H1 (cell line): ENCODE measurements at regions not wholly inside any gene's neighbourhood (a gene's known extent, or its start where the extent isn't known, plus 50 kb on each side); places are given as distances from the start of the nearest gene placed in this dataset.

Source experiments
- CTCF ChIA-PET: fragments of 300-600 bp; sonication (Branson Sonifier 250); formaldehyde crosslinking; loops from one replicate; lab custom pipeline; 2021; ENCODE audit not compliant: partially characterized antibody; lab: Charles Lee
- POLR2A ChIA-PET: fragments of 300-600 bp; sonication (Branson Sonifier 250); formaldehyde crosslinking; loops from one replicate; lab custom pipeline; 2021; ENCODE audit warnings: inconsistent platforms; ENCODE audit not compliant: partially characterized antibody; lab: Charles Lee
- DNase-seq, 2 experiments: peaks; one replicate each; pipeline versions ENCODE4 v3.0.0 to v3.0.0-alpha.2; 2010 to 2022; ENCODE audit warnings: low spot score in 2 of 2, low read depth in 1 of 2, mixed read lengths in 1 of 2
- FAIRE-seq: peaks from 2 replicates; lab custom pipeline; 2011; peaks lifted over from hg19 to GRCh38; lab: Jason Lieb, UNC
- H2AFZ ChIP-seq: 2 replicates; pipeline ENCODE4 v1.8.1; 2012; ENCODE audit warnings: low read length, inconsistent platforms
- H2AK5ac ChIP-seq: 2 replicates; pipeline ENCODE4 v1.6.1; 2013; ENCODE audit warnings: low read depth, low read length
- H2BK120ac ChIP-seq: replicated peaks from 2 replicates; pipeline ENCODE3; 2013; ENCODE audit warnings: low read depth, low read length, inconsistent platforms
- H2BK12ac ChIP-seq: 2 replicates; pipeline ENCODE4 v1.6.1; 2013; ENCODE audit warnings: low read depth, low read length
- H2BK15ac ChIP-seq: 2 replicates; pipeline ENCODE4 v1.6.1; 2013; ENCODE audit warnings: low read length
- H2BK20ac ChIP-seq: 2 replicates; pipeline ENCODE4 v1.6.1; 2013; ENCODE audit warnings: low read length
- H2BK5ac ChIP-seq: 2 replicates; pipeline ENCODE4 v1.6.1; 2013; ENCODE audit warnings: low read depth, low read length
- H3K14ac ChIP-seq: 2 replicates; pipeline ENCODE4 v1.6.1; 2013; ENCODE audit warnings: inconsistent platforms; ENCODE audit not compliant: insufficient read length
- H3K18ac ChIP-seq: 2 replicates; pipeline ENCODE4 v1.6.1; 2013; ENCODE audit warnings: low read length; ENCODE audit errors: extremely low read depth
- H3K23ac ChIP-seq: 2 replicates; pipeline ENCODE4 v1.6.1; 2013; ENCODE audit warnings: inconsistent platforms; ENCODE audit not compliant: insufficient read length
- H3K23me2 ChIP-seq: 2 replicates; pipeline ENCODE4 v1.6.1; 2013; ENCODE audit warnings: low read depth, low read length
- H3K27ac ChIP-seq: 2 replicates; pipeline ENCODE4 v1.6.1; 2011; ENCODE audit warnings: low read depth, low read length, inconsistent platforms
- H3K27me3 ChIP-seq, 4 experiments: replicated peaks in 1 of 4; 1 replicate in 1 of 4; 2 replicates in 3 of 4; pipeline versions ENCODE4 v1.6.1 to v1.8.1; 2011 to 2013; ENCODE audit warnings: low read length in 3 of 4, mild to moderate bottlenecking in 3 of 4, inconsistent platforms in 2 of 4, mixed read lengths in 2 of 4, moderate library complexity in 1 of 4; ENCODE audit not compliant: control insufficient read depth in 3 of 4, insufficient read depth in 3 of 4; ENCODE audit errors: extremely low read depth in 1 of 4
- H3K36me3 ChIP-seq, 4 experiments: 2 replicates each; pipeline versions ENCODE4 v1.6.1 to v1.8.1; 2011 to 2013; ENCODE audit warnings: mild to moderate bottlenecking in 4 of 4, low read length in 3 of 4, moderate library complexity in 2 of 4, control low read depth in 1 of 4, inconsistent platforms in 1 of 4; ENCODE audit not compliant: insufficient read depth in 4 of 4, control insufficient read depth in 2 of 4
- H3K4ac ChIP-seq: replicated peaks from 2 replicates; pipeline ENCODE3; 2013; ENCODE audit warnings: low read length, low read depth, mixed read lengths, inconsistent platforms; ENCODE audit not compliant: insufficient read length
- H3K4me1 ChIP-seq, 4 experiments: replicated peaks in 1 of 4; 1 replicate in 1 of 4; 2 replicates in 3 of 4; pipeline versions ENCODE4 v1.6.1 to v1.8.1; 2011 to 2013; ENCODE audit warnings: low read length in 3 of 4, inconsistent platforms in 2 of 4, mixed read lengths in 1 of 4; ENCODE audit not compliant: insufficient read depth in 4 of 4, control insufficient read depth in 3 of 4
- H3K4me2 ChIP-seq, 2 experiments: 2 replicates each; pipeline versions ENCODE4 v1.6.1 to v1.8.1; 2011 to 2013; ENCODE audit warnings: low read depth in 2 of 2, low read length in 2 of 2, control low read depth in 1 of 2, inconsistent platforms in 1 of 2, mild to moderate bottlenecking in 1 of 2; ENCODE audit not compliant: insufficient read depth in 1 of 2
- H3K4me3 ChIP-seq, 4 experiments: fragments of 200-600, 300-600 bp in 1 of 4; sonication (generic), shearing (Covaris generic), sonication (Bioruptor Twin) in 1 of 4; 2 replicates each; pipeline versions ENCODE4 v1.5.1 to v1.8.1; 2011 to 2016; ENCODE audit warnings: low read length in 4 of 4, low read depth in 3 of 4, control low read depth in 2 of 4, inconsistent platforms in 2 of 4, mild to moderate bottlenecking in 2 of 4, mixed read lengths in 1 of 4, moderate library complexity in 1 of 4; ENCODE audit not compliant: insufficient read depth in 2 of 4; ENCODE audit errors: extremely low read depth in 1 of 4
- H3K56ac ChIP-seq: replicated peaks from 2 replicates; pipeline ENCODE3; 2013; ENCODE audit warnings: low read depth, mild to moderate bottlenecking, mixed read lengths, low read length, inconsistent platforms; ENCODE audit not compliant: insufficient read length
- H3K79me1 ChIP-seq: 2 replicates; pipeline ENCODE4 v1.6.1; 2013; ENCODE audit warnings: low read depth, low read length, control low read depth
- H3K79me2 ChIP-seq, 2 experiments: 2 replicates each; pipeline versions ENCODE4 v1.6.1 to v1.8.1; 2012 to 2013; ENCODE audit warnings: low read length in 2 of 2, mild to moderate bottlenecking in 2 of 2, inconsistent platforms in 1 of 2; ENCODE audit not compliant: insufficient read depth in 2 of 2, control insufficient read depth in 1 of 2
- H3K9ac ChIP-seq, 4 experiments: replicated peaks in 1 of 4; 1 replicate in 1 of 4; 2 replicates in 3 of 4; pipeline versions ENCODE4 v1.6.1 to v1.8.1; 2011 to 2013; ENCODE audit warnings: low read depth in 3 of 4, low read length in 3 of 4, control low read depth in 2 of 4, mild to moderate bottlenecking in 2 of 4, moderate library complexity in 2 of 4, inconsistent platforms in 1 of 4; ENCODE audit errors: extremely low read depth in 1 of 4
- H3K9me3 ChIP-seq, 2 experiments: 2 replicates each; pipeline versions ENCODE4 v1.6.1 to v1.8.1; 2012 to 2013; ENCODE audit warnings: mild to moderate bottlenecking in 2 of 2, moderate library complexity in 2 of 2, control low read depth in 1 of 2, inconsistent platforms in 1 of 2, low read depth in 1 of 2, low read length in 1 of 2, mixed read lengths in 1 of 2; ENCODE audit not compliant: insufficient read depth in 2 of 2
- H4K20me1 ChIP-seq, 2 experiments: replicated peaks in 1 of 2; 2 replicates each; pipeline versions ENCODE3 to v1.8.1; 2011 to 2013; ENCODE audit warnings: inconsistent platforms in 2 of 2, low read length in 2 of 2, mild to moderate bottlenecking in 1 of 2; ENCODE audit not compliant: insufficient read depth in 2 of 2, control insufficient read depth in 1 of 2
- H4K5ac ChIP-seq: 2 replicates; pipeline ENCODE4 v1.6.1; 2013; ENCODE audit warnings: low read length, low read depth, mixed read lengths, inconsistent platforms; ENCODE audit not compliant: insufficient read length
- H4K8ac ChIP-seq: 2 replicates; pipeline ENCODE4 v1.8.0; 2013; ENCODE audit warnings: mild to moderate bottlenecking, moderate library complexity, low read length, inconsistent platforms; ENCODE audit not compliant: insufficient read depth; ENCODE audit errors: extremely low read depth
- H4K91ac ChIP-seq: replicated peaks from 2 replicates; pipeline ENCODE3; 2013; ENCODE audit warnings: low read length, mixed read lengths, inconsistent platforms; ENCODE audit not compliant: insufficient read length
- KDM4A ChIP-seq: IDR thresholded peaks from one replicate; pipeline ENCODE4 v1.7.1; 2012; ENCODE audit warnings: low read depth, mild to moderate bottlenecking, moderate library complexity, low read length, inconsistent platforms; ENCODE audit not compliant: severe bottlenecking
- RAD21 ChIP-seq, 2 experiments: IDR thresholded peaks in 1 of 2; conservative IDR thresholded peaks in 1 of 2; 2 replicates each; pipeline ENCODE4 v1.6.1; 2011; ENCODE audit warnings: low read depth in 2 of 2, low read length in 2 of 2, improper control_type of control experiment in 1 of 2, inconsistent platforms in 1 of 2, mild to moderate bottlenecking in 1 of 2, moderate library complexity in 1 of 2

DNA sequence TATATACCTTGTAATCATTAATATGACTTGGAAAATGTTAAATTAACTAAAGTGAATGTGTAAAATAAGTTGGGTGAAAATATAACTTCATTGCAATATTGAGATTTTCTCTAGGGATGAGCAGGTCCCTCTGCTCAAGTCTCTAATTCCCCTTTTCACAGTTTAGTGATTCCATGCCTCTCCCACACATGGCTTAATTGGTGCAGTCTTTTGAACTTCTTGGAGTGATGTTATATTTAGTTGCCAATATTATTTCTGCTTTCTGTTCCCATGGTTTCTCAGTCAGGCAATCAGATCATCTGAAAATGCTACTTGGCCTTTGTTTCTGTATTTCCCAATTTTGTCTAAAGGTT is 233.7 kb upstream of the SPOPL start:
- Histone ChIP-seq H4K8ac (no peak overlapping the region), H3K9me3 (no peaks in the 10 kb centered on the region), H3K36me3 (no peaks in the 10 kb centered on the region), H3K18ac (0 out of 2 replicates have a peak overlapping the region, but pooled peaks have one; percentile 16), H2BK15ac (no peak overlapping the region), H2BK5ac (no peak overlapping the region), H3K79me2 (no peaks in the 10 kb centered on the region), H3K23me2 (no peaks in the 10 kb centered on the region), H3K79me1 (no peaks in the 10 kb centered on the region), H2AK5ac (no peak overlapping the region), H3K4me3 (no peak overlapping the region), H3K9ac (no peak overlapping the region), H2AFZ (no peak overlapping the region), H2BK20ac (no peak overlapping the region), H3K4me2 (no peak overlapping the region), H2BK12ac (no peak overlapping the region), H3K14ac (no peak overlapping the region), H4K91ac (no peak overlapping the region), H3K4ac (no peak overlapping the region), H3K23ac (no peak overlapping the region), H3K56ac (no peak overlapping the region), H3K27ac (no peak overlapping the region), H3K27me3 (no peaks in the 10 kb centered on the region), H2BK120ac (no peak overlapping the region), H4K5ac (no peak overlapping the region), H3K4me1 (peaks cover 0 to 16% (median 3%) of the 10 kb centered on the region in 4 experiments; a peak in 2 of 7 replicates), H4K20me1 (no peaks in the 10 kb centered on the region)
- FAIRE-seq (no peak), DNase-seq (no peak)
- CTCF ChIA-PET: no interaction called here
- POLR2A ChIA-PET: no interaction called here
- TF ChIP-seq KDM4A (no peak), RAD21 (IDR thresholded peaks at IDR 0.05 in 1 of 2, conservative IDR thresholded peaks at IDR 0.05 in 1 of 2; ENCODE audit: low read depth in 2 of 2, low read length in 2 of 2) (no peak)
